Activated B cell treated with CpG ODN at 0.5 μM for 24 hours (primary cell): ENCODE measurements at regions not wholly inside any gene's neighbourhood (a gene's known extent, or its start where the extent isn't known, plus 50 kb on each side); places are given as distances from the start of the nearest gene placed in this dataset.

Experiments
- ATAC-seq: fragments of 200-7000 bp; cut with Tn5 transposase; one replicate; pipeline ENCODE4 v1.10.0; 2021; ENCODE audit warnings: low read depth, mild to moderate bottlenecking, moderate library complexity
- CTCF ChIA-PET: fragments of 350-600 bp; sonication (Branson Sonifier 250); formaldehyde crosslinking; loops from one replicate; lab custom pipeline; 2021; ENCODE audit warnings: antibody characterized with exemption; lab: Charles Lee
- POLR2A ChIA-PET: fragments of 350-600 bp; sonication (Branson Sonifier 250); formaldehyde crosslinking; loops from one replicate; lab custom pipeline; 2021; ENCODE audit warnings: antibody characterized with exemption; lab: Charles Lee
- DNase-seq: peaks from one replicate; pipeline ENCODE4 v3.0.0; 2022
- H3K27ac Mint-ChIP-seq: one replicate; pipeline ENCODE4 v1.8.0; 2020; ENCODE audit warnings: mixed read lengths
- H3K27me3 Mint-ChIP-seq: one replicate; pipeline ENCODE4 v1.8.0; 2021; ENCODE audit warnings: mixed read lengths
- H3K36me3 Mint-ChIP-seq: one replicate; pipeline ENCODE4 v1.8.0; 2021; ENCODE audit warnings: low read depth, mixed read lengths
- H3K4me1 Mint-ChIP-seq: one replicate; pipeline ENCODE4 v1.8.0; 2021; ENCODE audit warnings: mixed read lengths
- H3K4me3 Mint-ChIP-seq: one replicate; pipeline ENCODE4 v1.8.0; 2020; ENCODE audit warnings: mild to moderate bottlenecking, mixed read lengths
- H3K9me3 Mint-ChIP-seq: one replicate; pipeline ENCODE4 v1.8.0; 2020; ENCODE audit warnings: mixed read lengths
- CTCF ChIP-seq: fragments of 200-600 bp; IDR thresholded peaks from one replicate; pipeline ENCODE4 v1.8.0; 2022; ENCODE audit warnings: antibody characterized with exemption, mild to moderate bottlenecking
- intact Hi-C: fragments of 100-400 bp; cut with micrococcal nuclease; formaldehyde crosslinking; loops from one replicate; pipeline ENCODE4 v1.15.1; 2024

GRCh38 chr3:159182961-159183360 lies 381.1 kb downstream of the MFSD1 start:
- Mint-ChIP-seq H3K36me3 (no peaks in the 10 kb centered on the region), H3K4me3 (no peak overlapping the region), H3K9me3 (no peaks in the 10 kb centered on the region), H3K27ac (no peak overlapping the region), H3K4me1 (peaks cover 27% of the 10 kb centered on the region), H3K27me3 (no peaks in the 10 kb centered on the region)
- ATAC-seq (no peak), DNase-seq (no peak)
- intact Hi-C loops, result no loop called here
- ChIA-PET POLR2A (no interaction called here), CTCF (no interaction called here)
- TF ChIP-seq CTCF, result no peak

DNA sequence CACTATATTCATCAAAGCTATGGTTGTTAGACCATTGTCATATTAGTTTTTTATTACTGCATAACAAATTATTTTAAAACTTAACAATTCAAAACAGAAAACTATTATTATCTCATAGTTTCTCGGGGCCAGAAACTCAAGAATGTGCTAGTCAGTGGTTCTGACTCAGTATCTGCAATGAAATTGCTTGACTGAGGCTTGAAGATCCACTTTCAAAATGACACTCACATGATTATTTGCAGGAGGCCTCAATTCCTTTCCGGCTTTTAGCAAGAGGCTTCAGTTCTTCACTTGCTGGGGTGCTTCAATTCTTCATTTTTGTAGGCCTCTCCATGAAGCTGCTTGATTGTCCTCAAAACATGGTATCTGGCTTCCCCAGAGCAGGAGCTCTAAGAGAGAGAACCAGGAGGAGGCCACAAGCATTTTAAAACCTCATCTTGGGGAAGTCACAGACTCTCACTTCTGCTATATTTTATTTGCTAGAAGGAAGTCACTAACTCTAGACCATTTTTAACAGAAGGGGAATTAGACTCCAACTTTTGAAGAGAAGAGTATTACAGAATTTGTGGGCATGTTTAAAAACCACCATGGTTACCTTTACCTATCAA lies 383.7 kb downstream of the MFSD1 start:
- Mint-ChIP-seq H3K27ac (peak overlapping the region; percentile 71), H3K9me3 (no peaks in the 10 kb centered on the region), H3K36me3 (no peaks in the 10 kb centered on the region), H3K4me3 (peak overlapping the region; percentile 21), H3K27me3 (no peaks in the 10 kb centered on the region), H3K4me1 (peaks cover 27% of the 10 kb centered on the region)
- ATAC-seq (no peak), DNase-seq (no peak)
- POLR2A ChIA-PET, result no interaction called here
- no peak for TF ChIP-seq CTCF
- intact Hi-C loops, result no loop called here
- CTCF ChIA-PET, result no interaction called here

DNA sequence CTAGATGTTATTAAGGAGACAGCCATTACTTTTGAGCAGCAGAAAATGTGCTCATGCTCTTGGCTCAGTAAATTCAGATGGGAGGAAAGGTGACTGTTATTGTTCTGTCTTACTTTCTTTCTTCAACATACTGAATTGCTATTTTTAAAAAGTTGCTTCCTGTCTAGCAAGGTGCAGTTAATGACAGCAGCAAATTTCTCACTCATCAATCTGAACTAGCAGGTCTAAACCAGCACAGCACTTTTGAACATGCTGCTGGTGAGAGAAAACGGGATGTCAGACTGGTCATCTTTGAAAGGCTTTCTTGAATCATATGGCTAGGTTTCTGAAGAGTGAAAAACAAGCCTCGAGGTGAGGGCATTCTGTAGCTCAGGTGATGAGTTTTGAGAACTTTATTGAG lies 384.7 kb downstream of the MFSD1 start:
- POLR2A ChIA-PET, result no interaction called here
- H3K27me3 Mint-ChIP-seq, result no peaks in the 10 kb centered on the region
- no peaks in the 10 kb centered on the region for H3K9me3 Mint-ChIP-seq
- H3K4me1 Mint-ChIP-seq, result peaks cover 27% of the 10 kb centered on the region
- CTCF ChIA-PET, result no interaction called here
- no peak for DNase-seq
- intact Hi-C loops, result no loop called here
- no peak overlapping the region for H3K27ac Mint-ChIP-seq
- no peak overlapping the region for H3K4me3 Mint-ChIP-seq
- ATAC-seq, result no peak
- H3K36me3 Mint-ChIP-seq, result no peaks in the 10 kb centered on the region
- TF ChIP-seq CTCF, result no peak

GRCh38 chr3:159187232-159187631 lies 385.4 kb downstream of the MFSD1 start:
- H3K9me3 Mint-ChIP-seq, result no peaks in the 10 kb centered on the region
- no peak overlapping the region for H3K4me3 Mint-ChIP-seq
- H3K27ac Mint-ChIP-seq, result no peak overlapping the region
- POLR2A ChIA-PET, result no interaction called here
- H3K4me1 Mint-ChIP-seq, result peaks cover 27% of the 10 kb centered on the region
- intact Hi-C loops, result no loop called here
- no peak for TF ChIP-seq CTCF
- no peaks in the 10 kb centered on the region for H3K27me3 Mint-ChIP-seq
- no peaks in the 10 kb centered on the region for H3K36me3 Mint-ChIP-seq
- DNase-seq, result no peak
- ATAC-seq, result no peak
- CTCF ChIA-PET, result no interaction called here

GRCh38 chr3:159187706-159188105 lies 385.9 kb downstream of the MFSD1 start:
- H3K9me3 Mint-ChIP-seq, result no peaks in the 10 kb centered on the region
- intact Hi-C loops, result no loop called here
- H3K27ac Mint-ChIP-seq, result no peak overlapping the region
- ATAC-seq (no peak), DNase-seq (no peak)
- ChIA-PET CTCF (no interaction called here), POLR2A (no interaction called here)
- H3K4me1 Mint-ChIP-seq, result peaks cover 27% of the 10 kb centered on the region
- H3K27me3 Mint-ChIP-seq, result no peaks in the 10 kb centered on the region
- H3K4me3 Mint-ChIP-seq, result no peak overlapping the region
- TF ChIP-seq CTCF, result no peak
- no peaks in the 10 kb centered on the region for H3K36me3 Mint-ChIP-seq
